SKM-1 (cell line): ENCODE measurements at regions not wholly inside any gene's neighbourhood (a gene's known extent, or its start where the extent isn't known, plus 50 kb on each side); places are given as distances from the start of the nearest gene placed in this dataset.
A peak's percentile ranks its signal among the peaks of the same experiment; 100 is the strongest.
"Not testable (repeated sequence)": the region's sequence is repeated elsewhere in the genome, so short reads cannot be mapped to it uniquely, and the experiment has no call there.

Experiments used
- DNase-seq: peaks from one replicate; lab custom pipeline; 2025; ENCODE audit not compliant: unreplicated experiment; lab: John Stamatoyannopoulos, UW

- DNase-seq, result no peak
These were observed 119.8 kb downstream of the ZNF330 start for GRCh38 chr4:141340458-141340857.

- peak; percentile 9 for DNase-seq
These were observed 125.4 kb downstream of the ZNF330 start for GRCh38 chr4:141346144-141346543.

- DNase-seq, result no peak
These were observed 127.0 kb downstream of the ZNF330 start for GRCh38 chr4:141347684-141348083.

- no peak for DNase-seq
These were observed 127.4 kb downstream of the ZNF330 start for GRCh38 chr4:141348125-141348524.

- DNase-seq, result no peak
These were observed 127.9 kb downstream of the ZNF330 start for GRCh38 chr4:141348573-141348972.

GRCh38 chr4:141349236-141349635 is 128.5 kb downstream of the ZNF330 start:
- DNase-seq, result no peak

- no peak for DNase-seq
These were observed 129.6 kb downstream of the ZNF330 start for GRCh38 chr4:141350122-141350905.

- no peak for DNase-seq
These were observed 131.6 kb downstream of the ZNF330 start for GRCh38 chr4:141352331-141352730.

GRCh38 chr4:141352909-141353525 is 132.3 kb downstream of the ZNF330 start:
- DNase-seq, result peak; percentile 75

- DNase-seq, result no peak
These were observed 135.7 kb downstream of the ZNF330 start for GRCh38 chr4:141356321-141356962.

GRCh38 chr4:141356963-141357335 is 136.3 kb downstream of the ZNF330 start:
- DNase-seq, result no peak

- not testable (repeated sequence) for DNase-seq
These were observed 147.5 kb downstream of the ZNF330 start for GRCh38 chr4:141368241-141368640.

GRCh38 chr4:141371206-141371605 is 150.5 kb downstream of the ZNF330 start:
- no peak for DNase-seq

GRCh38 chr4:141375855-141376254 is 155.2 kb downstream of the ZNF330 start:
- no peak for DNase-seq

GRCh38 chr4:141376769-141377168 is 156.1 kb downstream of the ZNF330 start:
- DNase-seq, result no peak

- no peak for DNase-seq
These were observed 166.6 kb downstream of the ZNF330 start for GRCh38 chr4:141387299-141387698.

- DNase-seq, result no peak
These were observed 167.8 kb downstream of the ZNF330 start for GRCh38 chr4:141388481-141388880.

- DNase-seq, result no peak
These were observed 169.0 kb downstream of the ZNF330 start for GRCh38 chr4:141389649-141390048.

- no peak for DNase-seq
These were observed 169.9 kb downstream of the ZNF330 start for GRCh38 chr4:141390571-141390970.

- no peak for DNase-seq
These were observed 170.6 kb downstream of the ZNF330 start for GRCh38 chr4:141391293-141391692.

- no peak for DNase-seq
These were observed 171.1 kb downstream of the ZNF330 start for GRCh38 chr4:141391771-141392170.

- no peak for DNase-seq
These were observed 174.6 kb downstream of the ZNF330 start for GRCh38 chr4:141395246-141395830.
